MM.1S (cell line): ENCODE measurements at regions not wholly inside any gene's neighbourhood (a gene's known extent, or its start where the extent isn't known, plus 50 kb on each side); places are given as distances from the start of the nearest gene placed in this dataset.

Experiments
- CTCF ChIP-seq: fragments of 300-600 bp; sonication (generic); IDR thresholded peaks from 2 replicates; pipeline ENCODE4 v1.5.1; 2016; ENCODE audit warnings: antibody characterized with exemption, low read length, mixed read lengths
- EZH2phosphoT487 ChIP-seq: fragments of 300-600 bp; sonication (generic); IDR thresholded peaks from 2 replicates; pipeline ENCODE4 v1.6.1; 2018; ENCODE audit warnings: antibody characterized with exemption, low read length

- TF ChIP-seq CTCF (no peak), EZH2phosphoT487 (no peak)
Measured at GRCh38 chr11:28654191-28654590, 546.0 kb downstream of the METTL15 start.
